Activated T-cell treated with anti-CD3 and anti-CD28 coated beads, Interleukin-2, amount 50 U/mL, for 72 hours (primary cell): ENCODE measurements at regions not wholly inside any gene's neighbourhood (a gene's known extent, or its start where the extent isn't known, plus 50 kb on each side); places are given as distances from the start of the nearest gene placed in this dataset.
"Not testable (repeated sequence)": the region's sequence is repeated elsewhere in the genome, so short reads cannot be mapped to it uniquely, and the experiment has no call there.

ENCODE experiments used
- ATAC-seq, 2 donors: fragments of 150-1000 bp; cut with Tn5 transposase; replicated peaks in 1 of 2; 2 replicates each; pipeline ENCODE4 v1.10.0; 2021; ENCODE audit warnings: moderate library complexity in 2 of 2, mild to moderate bottlenecking in 1 of 2
- DNase-seq, 2 donors: peaks; one replicate each; pipeline ENCODE4 v3.0.0; 2021 to 2022; ENCODE audit warnings: mixed read lengths in 1 of 2
- H3K27ac Mint-ChIP-seq: one replicate; pipeline ENCODE4 v1.8.0; 2022; ENCODE audit warnings: mild to moderate bottlenecking, moderate library complexity, mixed read lengths
- H3K27me3 Mint-ChIP-seq: one replicate; pipeline ENCODE4 v1.8.0; 2022; ENCODE audit warnings: low read depth, mixed read lengths
- H3K36me3 Mint-ChIP-seq, 2 donors: one replicate each; pipeline ENCODE4 v1.8.0; 2022; ENCODE audit warnings: mixed read lengths in 2 of 2, mild to moderate bottlenecking in 1 of 2; ENCODE audit not compliant: insufficient read depth in 2 of 2
- H3K4me1 Mint-ChIP-seq: one replicate; pipeline ENCODE4 v1.8.0; 2022; ENCODE audit warnings: low read depth, mixed read lengths
- H3K4me3 Mint-ChIP-seq, 2 donors: one replicate each; pipeline ENCODE4 v1.8.0; 2022; ENCODE audit warnings: mild to moderate bottlenecking in 2 of 2, mixed read lengths in 2 of 2, moderate library complexity in 2 of 2
- H3K9me3 Mint-ChIP-seq, 2 donors: one replicate each; pipeline ENCODE4 v1.8.0; 2022; ENCODE audit warnings: mixed read lengths in 2 of 2

DNA sequence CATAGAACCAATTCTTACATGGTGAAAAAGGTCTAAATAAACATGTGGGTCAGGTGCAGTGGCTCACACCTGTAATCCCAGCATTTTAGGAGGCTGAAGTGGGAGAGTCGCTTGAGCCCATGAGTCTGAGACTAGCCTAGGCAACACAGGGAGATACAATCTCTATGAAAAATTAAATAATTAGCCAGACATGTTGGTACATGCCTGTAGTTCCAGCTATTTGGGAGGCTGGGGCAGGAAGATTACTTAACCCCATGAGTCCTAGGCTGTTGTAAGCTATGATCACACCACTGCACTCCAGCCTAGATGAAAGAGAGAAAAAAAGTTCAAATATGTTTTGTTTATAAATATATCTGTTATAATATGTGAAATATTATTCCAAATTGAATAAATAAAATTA, 643.6 kb downstream of the IPMK start:
- Mint-ChIP-seq H3K27ac (no peak overlapping the region), H3K4me3 (no peak overlapping the region), H3K27me3 (no peaks in the 10 kb centered on the region), H3K36me3 (no peaks in the 10 kb centered on the region), H3K9me3 (peaks cover 0 to 1% of the 10 kb centered on the region in 2 donors), H3K4me1 (no peaks in the 10 kb centered on the region)
- DNase-seq (no peak), ATAC-seq (no peak)

DNA sequence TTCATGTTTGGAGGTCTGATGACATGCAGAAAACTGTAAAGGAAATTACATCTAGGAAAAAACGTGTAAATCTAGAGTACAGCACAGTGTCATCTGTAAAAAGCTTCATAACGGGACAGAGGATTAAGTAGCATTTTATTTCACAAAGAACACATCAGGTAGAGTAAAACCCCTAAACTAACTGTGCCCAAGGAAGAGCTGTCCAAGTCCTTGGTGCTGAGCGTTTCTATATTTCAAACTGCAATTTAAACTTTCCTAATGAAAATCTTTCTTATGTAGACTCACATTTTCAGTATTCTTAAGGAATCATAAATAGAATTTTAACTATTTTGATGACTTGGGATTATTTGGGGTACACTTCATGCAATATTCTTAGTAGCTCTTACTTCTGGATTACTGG, 646.2 kb downstream of the IPMK start:
- H3K4me1 Mint-ChIP-seq, result no peaks in the 10 kb centered on the region
- no peak overlapping the region for H3K27ac Mint-ChIP-seq
- no peaks in the 10 kb centered on the region for H3K27me3 Mint-ChIP-seq
- peaks cover 0 to 1% of the 10 kb centered on the region in 2 donors for H3K9me3 Mint-ChIP-seq
- DNase-seq (no peak), ATAC-seq (no peak)
- no peak overlapping the region for H3K4me3 Mint-ChIP-seq
- no peaks in the 10 kb centered on the region for H3K36me3 Mint-ChIP-seq

- DNase-seq (no peak), ATAC-seq (no peak)
- Mint-ChIP-seq H3K4me3 (no peak overlapping the region), H3K36me3 (no peaks in the 10 kb centered on the region), H3K27ac (no peak overlapping the region), H3K27me3 (no peaks in the 10 kb centered on the region), H3K9me3 (peaks cover 0 to 5% of the 10 kb centered on the region in 2 donors), H3K4me1 (no peaks in the 10 kb centered on the region)
These were observed 661.7 kb downstream of the IPMK start for GRCh38 chr10:57605948-57606485.

DNA sequence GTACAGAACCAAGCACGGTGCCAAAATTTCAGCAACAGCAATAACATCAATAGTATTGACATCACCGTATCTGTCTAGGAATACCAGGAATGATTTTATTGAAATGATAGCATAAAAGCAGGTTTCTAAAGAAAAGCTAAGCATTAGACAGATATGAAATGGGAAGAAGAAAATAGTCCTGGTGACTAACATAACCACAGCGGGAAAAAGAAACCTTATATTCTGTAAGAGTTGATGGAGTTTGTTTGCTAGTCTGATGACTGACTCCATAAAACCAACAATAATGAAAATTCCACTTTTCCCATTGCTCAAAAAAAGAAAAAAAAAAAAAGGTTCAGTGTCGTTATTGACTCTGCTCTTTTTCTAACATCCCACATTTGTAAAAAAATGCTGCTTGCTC, 668.3 kb downstream of the IPMK start:
- Mint-ChIP-seq H3K27ac (no peak overlapping the region), H3K4me3 (no peak overlapping the region), H3K36me3 (no peaks in the 10 kb centered on the region), H3K27me3 (no peaks in the 10 kb centered on the region), H3K4me1 (no peaks in the 10 kb centered on the region), H3K9me3 (peaks cover 0 to 2% of the 10 kb centered on the region in 2 donors)
- DNase-seq (no peak), ATAC-seq (no peak)

GRCh38 chr10:57593983-57594573, 673.6 kb downstream of the IPMK start:
- ATAC-seq (no peak), DNase-seq (no peak)
- H3K36me3 Mint-ChIP-seq, result no peaks in the 10 kb centered on the region
- no peak overlapping the region for H3K4me3 Mint-ChIP-seq
- no peaks in the 10 kb centered on the region for H3K4me1 Mint-ChIP-seq
- H3K27ac Mint-ChIP-seq, result no peak overlapping the region
- H3K9me3 Mint-ChIP-seq, result no peaks in the 10 kb centered on the region
- no peaks in the 10 kb centered on the region for H3K27me3 Mint-ChIP-seq

GRCh38 chr10:57579926-57580325, 687.8 kb downstream of the IPMK start:
- DNase-seq (no peak), ATAC-seq (no peak)
- H3K27ac Mint-ChIP-seq, result no peak overlapping the region
- peaks cover 2 to 4% of the 10 kb centered on the region in 2 donors for H3K9me3 Mint-ChIP-seq
- H3K36me3 Mint-ChIP-seq, result no peaks in the 10 kb centered on the region
- no peak overlapping the region for H3K4me3 Mint-ChIP-seq
- no peaks in the 10 kb centered on the region for H3K27me3 Mint-ChIP-seq
- no peaks in the 10 kb centered on the region for H3K4me1 Mint-ChIP-seq

- H3K27ac Mint-ChIP-seq, result no peak overlapping the region
- no peaks in the 10 kb centered on the region for H3K36me3 Mint-ChIP-seq
- no peak overlapping the region for H3K4me3 Mint-ChIP-seq
- no peaks in the 10 kb centered on the region for H3K4me1 Mint-ChIP-seq
- DNase-seq, result no peak
- peaks cover 5% of the 10 kb centered on the region in 2 donors for H3K9me3 Mint-ChIP-seq
- no peak for ATAC-seq
- no peaks in the 10 kb centered on the region for H3K27me3 Mint-ChIP-seq
These were observed 705.5 kb downstream of the IPMK start for GRCh38 chr10:57562211-57562610.

- H3K27me3 Mint-ChIP-seq, H3K4me1 Mint-ChIP-seq, H3K9me3 Mint-ChIP-seq, H3K27ac Mint-ChIP-seq, DNase-seq, H3K36me3 Mint-ChIP-seq, H3K4me3 Mint-ChIP-seq, ATAC-seq: not testable (repeated sequence)
These were observed 715.9 kb downstream of the IPMK start for GRCh38 chr10:57551774-57552173.

- Mint-ChIP-seq H3K27ac (no peak overlapping the region), H3K36me3 (no peaks in the 10 kb centered on the region), H3K27me3 (no peaks in the 10 kb centered on the region), H3K9me3 (peaks cover under 1 to 3% of the 10 kb centered on the region in 2 donors), H3K4me1 (no peaks in the 10 kb centered on the region), H3K4me3 (no peak overlapping the region)
- no peak for DNase-seq
- ATAC-seq, result no peak
These were observed 732.4 kb downstream of the IPMK start for GRCh38 chr10:57535306-57535705.

GRCh38 chr10:57513637-57514036, 754.1 kb downstream of the IPMK start:
- peaks cover 3 to 8% of the 10 kb centered on the region in 2 donors for H3K9me3 Mint-ChIP-seq
- ATAC-seq (no peak), DNase-seq (no peak)
- H3K4me3 Mint-ChIP-seq, result no peak overlapping the region
- H3K4me1 Mint-ChIP-seq, result no peaks in the 10 kb centered on the region
- no peaks in the 10 kb centered on the region for H3K27me3 Mint-ChIP-seq
- H3K36me3 Mint-ChIP-seq, result peaks cover 0 to 2% of the 10 kb centered on the region in 2 donors
- H3K27ac Mint-ChIP-seq, result no peak overlapping the region

DNA sequence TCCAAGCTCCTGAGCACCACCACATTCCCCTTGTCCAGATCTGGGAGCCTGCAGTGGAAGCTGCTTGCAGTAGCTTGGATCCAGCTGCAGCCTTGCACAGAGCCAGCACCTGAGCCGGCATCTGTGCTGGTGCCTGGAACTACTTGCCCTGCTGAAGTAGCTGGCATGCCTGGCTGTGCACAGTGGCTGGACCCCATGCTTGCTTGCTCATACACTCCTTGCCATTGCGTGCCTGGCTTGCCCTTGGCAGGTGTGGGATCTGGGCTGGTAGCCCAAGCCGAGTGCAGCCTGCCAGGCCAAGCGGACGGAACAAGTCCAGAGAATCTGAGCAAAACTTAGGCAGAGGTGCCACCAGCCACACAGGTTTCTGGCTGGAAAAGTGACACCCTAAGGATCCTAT, 759.9 kb downstream of the IPMK start:
- no peaks in the 10 kb centered on the region for H3K27me3 Mint-ChIP-seq
- peaks cover 3 to 7% of the 10 kb centered on the region in 2 donors for H3K9me3 Mint-ChIP-seq
- DNase-seq, result no peak
- no peak overlapping the region for H3K4me3 Mint-ChIP-seq
- no peaks in the 10 kb centered on the region for H3K36me3 Mint-ChIP-seq
- no peaks in the 10 kb centered on the region for H3K4me1 Mint-ChIP-seq
- ATAC-seq, result no peak
- H3K27ac Mint-ChIP-seq, result no peak overlapping the region

GRCh38 chr10:57506414-57507094, 761.1 kb downstream of the IPMK start:
- H3K4me1 Mint-ChIP-seq, result no peaks in the 10 kb centered on the region
- peaks cover 4% of the 10 kb centered on the region in 2 donors for H3K9me3 Mint-ChIP-seq
- no peak overlapping the region for H3K4me3 Mint-ChIP-seq
- DNase-seq (no peak), ATAC-seq (no peak)
- H3K27me3 Mint-ChIP-seq, result no peaks in the 10 kb centered on the region
- no peak overlapping the region for H3K27ac Mint-ChIP-seq
- no peaks in the 10 kb centered on the region for H3K36me3 Mint-ChIP-seq

- Mint-ChIP-seq H3K27ac (no peak overlapping the region), H3K4me1 (no peaks in the 10 kb centered on the region), H3K36me3 (no peaks in the 10 kb centered on the region), H3K4me3 (no peak overlapping the region), H3K27me3 (no peaks in the 10 kb centered on the region), H3K9me3 (peaks cover 3 to 6% of the 10 kb centered on the region in 2 donors)
- no peak for ATAC-seq
- DNase-seq, result no peak
These were observed 773.2 kb downstream of the IPMK start for GRCh38 chr10:57494486-57494885.

DNA sequence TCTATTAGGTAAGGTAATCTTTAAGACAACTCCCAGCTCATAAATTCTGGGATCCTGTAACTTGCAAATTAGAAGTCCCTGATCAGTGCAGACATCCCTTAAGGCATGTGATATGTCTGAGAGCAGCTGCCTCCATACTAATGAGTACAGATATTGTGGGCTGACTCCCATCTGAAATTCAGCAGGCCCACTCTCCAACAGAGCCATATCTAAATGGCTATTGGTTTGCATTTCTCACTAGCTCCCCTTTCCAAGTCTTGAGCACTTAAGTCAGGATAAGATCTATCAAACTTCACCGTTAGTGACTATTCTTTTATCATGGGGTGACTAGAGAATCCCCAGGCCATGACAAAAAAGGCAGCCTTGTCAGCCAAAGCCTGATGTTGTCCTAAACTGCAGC, 785.4 kb downstream of the IPMK start:
- H3K27ac Mint-ChIP-seq, result no peak overlapping the region
- no peak for ATAC-seq
- H3K4me1 Mint-ChIP-seq, result no peaks in the 10 kb centered on the region
- H3K36me3 Mint-ChIP-seq, result no peaks in the 10 kb centered on the region
- no peak overlapping the region for H3K4me3 Mint-ChIP-seq
- H3K9me3 Mint-ChIP-seq, result peaks cover 4 to 5% of the 10 kb centered on the region in 2 donors
- H3K27me3 Mint-ChIP-seq, result no peaks in the 10 kb centered on the region
- no peak for DNase-seq
